ENCODE measurements at regions not wholly inside any gene's neighbourhood (a gene's known extent, or its start where the extent isn't known, plus 50 kb on each side); places are given as distances from the start of the nearest gene placed in this dataset.

DNA sequence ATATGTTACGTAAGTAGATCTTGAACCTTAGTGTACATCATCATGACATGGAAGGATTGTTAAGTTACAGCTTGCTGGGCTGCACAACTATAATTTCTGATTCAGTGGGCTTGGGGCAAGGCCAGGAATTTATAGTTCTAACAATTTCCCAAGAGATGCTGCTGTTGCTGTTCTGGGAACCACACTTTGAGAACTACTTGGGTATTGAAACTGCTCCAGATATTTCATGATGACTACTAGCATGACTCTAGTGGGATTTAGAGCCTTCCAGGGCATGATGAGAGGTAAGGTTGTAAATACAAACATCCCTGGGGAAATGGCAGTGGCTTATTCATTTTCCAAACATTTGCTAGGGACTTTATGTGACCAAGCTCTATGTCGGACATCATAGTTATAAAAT is 904.8 kb upstream of the SEL1L start:
- Histone ChIP-seq H3K4me3 (no peak overlapping the region), H3K9me3 (no peaks in the 10 kb centered on the region), H3K4me1 (no peaks in the 10 kb centered on the region), H3K27me3 (no peaks in the 10 kb centered on the region), H3K36me3 (no peaks in the 10 kb centered on the region), H3K27ac (no peak overlapping the region)
- intact Hi-C loops (cut with DNase I; ENCODE audit: low total_unique reads): no loop called here
- no peak for TF ChIP-seq EP300 (IDR thresholded peaks at IDR 0.05; ENCODE audit: low read depth)
- no peak for TF ChIP-seq POLR2AphosphoS5 (IDR thresholded peaks at IDR 0.05)
- TF ChIP-seq, protein P1, sequence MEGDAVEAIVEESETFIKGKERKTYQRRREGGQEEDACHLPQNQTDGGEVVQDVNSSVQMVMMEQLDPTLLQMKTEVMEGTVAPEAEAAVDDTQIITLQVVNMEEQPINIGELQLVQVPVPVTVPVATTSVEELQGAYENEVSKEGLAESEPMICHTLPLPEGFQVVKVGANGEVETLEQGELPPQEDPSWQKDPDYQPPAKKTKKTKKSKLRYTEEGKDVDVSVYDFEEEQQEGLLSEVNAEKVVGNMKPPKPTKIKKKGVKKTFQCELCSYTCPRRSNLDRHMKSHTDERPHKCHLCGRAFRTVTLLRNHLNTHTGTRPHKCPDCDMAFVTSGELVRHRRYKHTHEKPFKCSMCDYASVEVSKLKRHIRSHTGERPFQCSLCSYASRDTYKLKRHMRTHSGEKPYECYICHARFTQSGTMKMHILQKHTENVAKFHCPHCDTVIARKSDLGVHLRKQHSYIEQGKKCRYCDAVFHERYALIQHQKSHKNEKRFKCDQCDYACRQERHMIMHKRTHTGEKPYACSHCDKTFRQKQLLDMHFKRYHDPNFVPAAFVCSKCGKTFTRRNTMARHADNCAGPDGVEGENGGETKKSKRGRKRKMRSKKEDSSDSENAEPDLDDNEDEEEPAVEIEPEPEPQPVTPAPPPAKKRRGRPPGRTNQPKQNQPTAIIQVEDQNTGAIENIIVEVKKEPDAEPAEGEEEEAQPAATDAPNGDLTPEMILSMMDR (IDR thresholded peaks at IDR 0.05): no peak
- no peak for TF ChIP-seq POLR2A (IDR thresholded peaks at IDR 0.05)
- no peak for DNase-seq
- in situ Hi-C loops (cut with MboI; ENCODE audit: low pct_ligation_motif_present in 1 of 4, low pct_unique_long_range_greater_than_20kb in 1 of 4, low sequenced_read_pairs in 3 of 4): no loop called here
- 78 to 90% methylated on average over 2 of the region's 2 CpGs for WGBS, 2 donors (ENCODE audit: low coverage in 1 of 2)

DNA sequence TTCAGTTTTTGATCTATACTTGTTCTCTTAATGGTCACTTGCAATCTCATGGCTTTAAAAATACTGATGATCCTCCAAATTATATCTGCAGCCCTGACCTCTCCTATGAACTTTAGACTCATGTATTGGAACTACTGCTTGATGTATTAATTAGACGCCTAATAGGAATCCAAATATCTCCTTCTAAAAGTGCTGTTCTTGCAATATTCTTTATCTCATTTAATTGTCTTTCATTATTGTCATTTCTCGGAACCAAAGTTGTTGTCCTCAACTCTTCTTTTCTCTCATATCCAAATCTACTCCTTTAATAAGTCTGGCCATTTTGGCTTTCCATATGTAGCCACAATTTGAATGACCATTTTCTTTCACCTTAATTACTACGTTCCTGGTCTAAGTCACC is 907.6 kb upstream of the SEL1L start:
- H3K36me3 ChIP-seq: no peaks in the 10 kb centered on the region
- H3K27ac ChIP-seq: no peak overlapping the region
- TF ChIP-seq, protein P1 (IDR thresholded peaks at IDR 0.05): no peak
- TF ChIP-seq POLR2A (IDR thresholded peaks at IDR 0.05): no peak
- no peak for TF ChIP-seq POLR2AphosphoS5 (IDR thresholded peaks at IDR 0.05)
- TF ChIP-seq EP300 (IDR thresholded peaks at IDR 0.05; ENCODE audit: low read depth): no peak
- in situ Hi-C loops (cut with MboI; ENCODE audit: low pct_ligation_motif_present in 1 of 4, low pct_unique_long_range_greater_than_20kb in 1 of 4, low sequenced_read_pairs in 3 of 4): no loop called here
- no peaks in the 10 kb centered on the region for H3K27me3 ChIP-seq
- no peaks in the 10 kb centered on the region for H3K4me1 ChIP-seq
- H3K9me3 ChIP-seq: no peaks in the 10 kb centered on the region
- DNase-seq: no peak
- 79 to 88% methylated on average over 3 of the region's 3 CpGs for WGBS, 2 donors (ENCODE audit: low coverage in 1 of 2)
- H3K4me3 ChIP-seq: no peak overlapping the region
- intact Hi-C loops (cut with DNase I; ENCODE audit: low total_unique reads): no loop called here

DNA sequence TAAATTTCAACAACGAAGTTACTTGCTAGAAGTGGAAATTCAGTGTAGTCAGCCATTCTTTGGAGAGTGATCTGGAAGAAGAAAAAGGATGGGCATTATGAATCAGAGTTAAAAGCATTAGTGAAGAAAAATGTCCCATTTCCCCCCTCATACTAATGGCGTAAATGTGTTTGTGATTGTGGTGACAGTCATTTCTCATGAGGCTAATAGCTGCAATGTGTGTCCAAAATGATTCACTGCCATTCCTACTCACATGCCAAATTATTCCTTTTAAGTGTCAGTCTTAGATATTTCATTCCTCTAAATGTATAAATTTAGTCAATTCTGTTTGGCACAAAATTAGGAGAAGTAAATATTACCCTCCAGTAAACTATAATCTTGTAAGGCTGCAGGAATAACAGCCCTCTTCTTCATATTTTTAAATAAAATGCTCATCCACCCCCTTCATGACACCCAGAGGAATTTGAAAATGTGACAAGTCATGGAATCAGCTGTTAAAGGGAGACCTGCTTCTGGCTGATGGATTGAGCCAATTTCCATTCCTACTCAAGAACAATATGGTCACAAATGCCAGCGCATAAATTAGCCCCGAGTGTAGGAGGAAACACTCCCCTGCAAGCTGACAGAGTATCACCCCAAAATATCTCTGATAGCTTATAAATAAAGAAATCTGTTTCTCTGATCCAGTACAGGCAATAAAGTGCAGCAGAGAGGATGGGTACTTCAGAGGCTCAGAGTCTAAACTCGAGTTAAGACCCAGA is 912.3 kb upstream of the SEL1L start:
- Histone ChIP-seq H3K9me3 (no peaks in the 10 kb centered on the region), H3K4me1 (no peaks in the 10 kb centered on the region), H3K36me3 (no peaks in the 10 kb centered on the region), H3K27me3 (no peaks in the 10 kb centered on the region), H3K4me3 (no peak overlapping the region), H3K27ac (no peak overlapping the region)
- WGBS, 2 donors (ENCODE audit: low coverage in 1 of 2): 57 to 69% methylated on average over 3 to 5 of the region's 5 CpGs
- DNase-seq: no peak
- in situ Hi-C loops (cut with MboI; ENCODE audit: low pct_ligation_motif_present in 1 of 4, low pct_unique_long_range_greater_than_20kb in 1 of 4, low sequenced_read_pairs in 3 of 4): no loop called here
- TF ChIP-seq POLR2A (IDR thresholded peaks at IDR 0.05): no peak
- intact Hi-C loops (cut with DNase I; ENCODE audit: low total_unique reads): no loop called here

DNA sequence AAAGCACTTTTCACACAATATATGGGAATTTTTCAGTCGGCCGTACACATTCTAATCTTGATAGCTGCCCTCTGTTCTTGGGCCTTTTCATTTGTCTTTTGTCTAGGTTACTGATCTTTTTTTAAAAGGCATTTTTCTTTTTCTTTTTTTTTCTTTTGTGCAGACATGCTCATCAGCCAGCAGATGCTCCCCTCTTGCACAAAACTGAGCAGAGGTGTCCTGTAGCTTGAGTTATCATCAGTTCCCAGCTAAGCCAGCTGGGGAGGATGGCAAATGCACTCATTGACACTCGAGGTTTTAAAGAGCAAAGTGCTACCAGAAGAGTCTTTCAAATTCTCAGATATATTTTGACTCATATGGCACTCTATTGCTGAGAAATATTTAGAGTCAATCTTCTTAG is 913.9 kb upstream of the SEL1L start:
- Histone ChIP-seq H3K4me1 (no peaks in the 10 kb centered on the region), H3K27ac (no peak overlapping the region), H3K27me3 (no peaks in the 10 kb centered on the region), H3K36me3 (no peaks in the 10 kb centered on the region), H3K9me3 (no peaks in the 10 kb centered on the region), H3K4me3 (no peak overlapping the region)
- DNase-seq: no peak
- intact Hi-C loops (cut with DNase I; ENCODE audit: low total_unique reads) (no loop called here), in situ Hi-C loops (cut with MboI; ENCODE audit: low pct_ligation_motif_present in 1 of 4, low pct_unique_long_range_greater_than_20kb in 1 of 4, low sequenced_read_pairs in 3 of 4) (no loop called here)
- WGBS, 2 donors (ENCODE audit: low coverage in 1 of 2): 58 to 95% methylated on average over 2 to 3 of the region's 3 CpGs
- TF ChIP-seq POLR2A (IDR thresholded peaks at IDR 0.05) (no peak), POLR2AphosphoS5 (IDR thresholded peaks at IDR 0.05) (no peak), EP300 (IDR thresholded peaks at IDR 0.05; ENCODE audit: low read depth) (no peak)
- TF ChIP-seq, protein P1 (IDR thresholded peaks at IDR 0.05): no peak

Measured in transverse colon (tissue), 4 donors.